OCI-LY3 (cell line): ENCODE measurements at regions not wholly inside any gene's neighbourhood (a gene's known extent, or its start where the extent isn't known, plus 50 kb on each side); places are given as distances from the start of the nearest gene placed in this dataset.

Source experiments
- H2AFZ ChIP-seq: fragments of 200-600, 300-600 bp; shearing (Covaris generic); 2 replicates; pipeline ENCODE4 v1.6.0; 2014; ENCODE audit warnings: antibody characterized with exemption, low read depth, low read length
- H3K27ac ChIP-seq: fragments of 200-600, 300-600 bp; sonication (generic); 2 replicates; pipeline ENCODE4 v1.5.1; 2014; ENCODE audit warnings: mild to moderate bottlenecking, low read length, moderate library complexity, mixed read lengths
- H3K27me3 ChIP-seq: fragments of 200-600, 300-600 bp; sonication (generic); 2 replicates; pipeline ENCODE4 v1.6.1; 2014; ENCODE audit warnings: low read depth, low read length, mixed read lengths
- H3K36me3 ChIP-seq: fragments of 200-600, 300-600 bp; sonication (generic); replicated peaks from 2 replicates; pipeline ENCODE3; 2014; ENCODE audit warnings: low read depth, low read length, mixed read lengths
- H3K4me1 ChIP-seq: fragments of 300-600, 200-600 bp; sonication (generic); 2 replicates; pipeline ENCODE4 v1.6.1; 2014; ENCODE audit warnings: low read length, mixed read lengths
- H3K4me2 ChIP-seq: fragments of 200-600, 300-600 bp; sonication (generic); 2 replicates; pipeline ENCODE4 v1.6.1; 2014; ENCODE audit warnings: low read length, mixed read lengths
- H3K4me3 ChIP-seq: fragments of 300-600, 200-600 bp; sonication (generic); 2 replicates; pipeline ENCODE4 v1.5.1; 2014; ENCODE audit warnings: antibody characterized with exemption, mild to moderate bottlenecking, low read length, moderate library complexity
- H3K79me2 ChIP-seq: fragments of 300-600, 200-600 bp; shearing (Covaris generic); 2 replicates; pipeline ENCODE4 v1.6.1; 2014; ENCODE audit warnings: mild to moderate bottlenecking, low read length, mixed read lengths
- H3K9ac ChIP-seq: fragments of 300-600, 200-600 bp; shearing (Covaris generic); 2 replicates; pipeline ENCODE4 v1.6.0; 2014; ENCODE audit warnings: mild to moderate bottlenecking, low read length, moderate library complexity
- H3K9me3 ChIP-seq: fragments of 200-600, 300-600 bp; shearing (Covaris generic); 2 replicates; pipeline ENCODE4 v1.6.1; 2014; ENCODE audit warnings: low read length, mixed read lengths; ENCODE audit not compliant: insufficient read depth
- H4K20me1 ChIP-seq: fragments of 200-600, 300-600 bp; sonication (generic); 2 replicates; pipeline ENCODE4 v1.6.1; 2016; ENCODE audit warnings: low read length, mixed read lengths; ENCODE audit not compliant: insufficient read depth
- EZH2phosphoT487 ChIP-seq: fragments of 200-600 bp; shearing (Covaris generic); IDR thresholded peaks from 2 replicates; pipeline ENCODE4 v1.6.1; 2018; ENCODE audit warnings: antibody characterized with exemption, mixed run types, low read depth
- TF ChIP-seq, protein P1 (sequence below): fragments of 200-600, 300-600 bp; sonication (generic); IDR thresholded peaks from 2 replicates; pipeline ENCODE4 v1.5.1; 2014; ENCODE audit warnings: antibody characterized with exemption, low read length, low read depth

DNA sequence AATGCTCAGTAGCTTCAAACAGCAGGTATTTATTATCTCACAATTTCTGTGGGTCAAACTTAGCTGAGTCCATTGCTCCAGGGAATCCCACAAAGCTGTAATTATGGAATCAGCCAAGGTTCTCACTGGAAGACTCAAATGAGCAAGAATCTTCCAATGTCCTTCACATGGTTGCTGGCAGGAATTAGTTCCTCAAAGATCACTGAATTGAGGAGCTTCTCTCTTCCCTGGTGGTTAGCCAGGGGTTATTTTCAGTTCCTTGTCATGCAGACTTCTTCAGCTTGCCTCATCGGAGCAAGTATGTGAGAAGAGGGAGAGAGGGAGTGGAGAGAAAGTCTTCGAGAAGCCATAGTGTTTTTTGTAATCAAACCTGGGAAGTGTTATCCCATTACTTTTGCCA is 2331.9 kb downstream of the MAT2B start:
- H2AFZ ChIP-seq, result no peak overlapping the region
- no peaks in the 10 kb centered on the region for H3K36me3 ChIP-seq
- H4K20me1 ChIP-seq, result no peaks in the 10 kb centered on the region
- no peak overlapping the region for H3K4me3 ChIP-seq
- no peaks in the 10 kb centered on the region for H3K4me1 ChIP-seq
- no peaks in the 10 kb centered on the region for H3K27me3 ChIP-seq
- H3K9me3 ChIP-seq, result no peaks in the 10 kb centered on the region
- no peak overlapping the region for H3K9ac ChIP-seq
- H3K4me2 ChIP-seq, result no peak overlapping the region
- no peaks in the 10 kb centered on the region for H3K79me2 ChIP-seq
- H3K27ac ChIP-seq, result no peak overlapping the region
- TF ChIP-seq EZH2phosphoT487, result no peak
- TF ChIP-seq, protein P1, sequence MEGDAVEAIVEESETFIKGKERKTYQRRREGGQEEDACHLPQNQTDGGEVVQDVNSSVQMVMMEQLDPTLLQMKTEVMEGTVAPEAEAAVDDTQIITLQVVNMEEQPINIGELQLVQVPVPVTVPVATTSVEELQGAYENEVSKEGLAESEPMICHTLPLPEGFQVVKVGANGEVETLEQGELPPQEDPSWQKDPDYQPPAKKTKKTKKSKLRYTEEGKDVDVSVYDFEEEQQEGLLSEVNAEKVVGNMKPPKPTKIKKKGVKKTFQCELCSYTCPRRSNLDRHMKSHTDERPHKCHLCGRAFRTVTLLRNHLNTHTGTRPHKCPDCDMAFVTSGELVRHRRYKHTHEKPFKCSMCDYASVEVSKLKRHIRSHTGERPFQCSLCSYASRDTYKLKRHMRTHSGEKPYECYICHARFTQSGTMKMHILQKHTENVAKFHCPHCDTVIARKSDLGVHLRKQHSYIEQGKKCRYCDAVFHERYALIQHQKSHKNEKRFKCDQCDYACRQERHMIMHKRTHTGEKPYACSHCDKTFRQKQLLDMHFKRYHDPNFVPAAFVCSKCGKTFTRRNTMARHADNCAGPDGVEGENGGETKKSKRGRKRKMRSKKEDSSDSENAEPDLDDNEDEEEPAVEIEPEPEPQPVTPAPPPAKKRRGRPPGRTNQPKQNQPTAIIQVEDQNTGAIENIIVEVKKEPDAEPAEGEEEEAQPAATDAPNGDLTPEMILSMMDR, result no peak

DNA sequence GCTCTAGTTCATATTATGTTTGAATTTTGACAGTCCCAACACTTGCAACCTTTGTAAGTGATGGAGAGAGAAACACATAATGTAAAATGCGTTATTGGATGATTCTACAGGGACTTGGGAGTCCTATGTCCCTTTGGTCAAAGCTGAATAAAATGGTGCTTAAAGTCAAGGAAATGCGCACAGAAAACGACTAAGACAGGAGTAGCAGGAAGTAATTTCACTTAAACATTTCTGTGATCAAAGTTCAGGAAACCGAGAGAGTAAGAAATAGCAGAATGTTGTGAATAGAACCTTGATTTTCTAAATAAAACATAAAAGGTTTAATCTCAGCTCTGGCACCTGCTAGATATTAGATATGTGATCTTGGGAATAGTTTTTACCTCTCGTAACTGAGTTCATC is 2339.2 kb downstream of the MAT2B start:
- Histone ChIP-seq H3K36me3 (no peaks in the 10 kb centered on the region), H2AFZ (no peak overlapping the region), H3K27ac (no peak overlapping the region), H3K27me3 (no peaks in the 10 kb centered on the region), H3K4me3 (no peak overlapping the region), H3K4me1 (no peaks in the 10 kb centered on the region), H3K9me3 (no peaks in the 10 kb centered on the region), H4K20me1 (no peaks in the 10 kb centered on the region), H3K4me2 (no peak overlapping the region), H3K79me2 (no peaks in the 10 kb centered on the region), H3K9ac (no peak overlapping the region)
- TF ChIP-seq EZH2phosphoT487, result no peak
- TF ChIP-seq, protein P1, result no peak

DNA sequence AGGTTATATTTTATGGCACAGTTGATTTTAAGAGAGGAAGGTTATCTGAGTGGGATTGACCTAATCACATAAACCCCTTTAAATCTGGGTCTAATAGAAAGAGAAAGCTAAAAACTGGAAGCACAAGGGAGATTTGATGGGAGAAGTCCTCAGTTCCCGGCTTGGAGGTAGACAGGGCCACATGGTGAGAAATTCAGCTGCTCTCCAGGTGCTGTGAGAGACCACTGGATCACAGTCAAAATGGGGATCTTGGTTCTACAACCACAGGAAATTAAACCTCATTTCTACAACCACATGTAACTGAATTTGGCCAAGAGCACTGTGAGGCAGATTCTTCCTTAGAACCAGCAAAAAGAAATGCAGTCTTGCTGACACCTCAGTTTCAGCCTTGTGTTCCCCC is 2352.7 kb downstream of the MAT2B start:
- no peaks in the 10 kb centered on the region for H3K4me1 ChIP-seq
- no peaks in the 10 kb centered on the region for H3K36me3 ChIP-seq
- no peaks in the 10 kb centered on the region for H4K20me1 ChIP-seq
- no peak overlapping the region for H3K4me3 ChIP-seq
- H3K9ac ChIP-seq, result no peak overlapping the region
- no peak overlapping the region for H3K27ac ChIP-seq
- H3K27me3 ChIP-seq, result no peaks in the 10 kb centered on the region
- TF ChIP-seq, protein P1, result no peak
- no peak for TF ChIP-seq EZH2phosphoT487
- no peaks in the 10 kb centered on the region for H3K79me2 ChIP-seq
- H2AFZ ChIP-seq, result no peak overlapping the region
- no peak overlapping the region for H3K4me2 ChIP-seq
- no peaks in the 10 kb centered on the region for H3K9me3 ChIP-seq

DNA sequence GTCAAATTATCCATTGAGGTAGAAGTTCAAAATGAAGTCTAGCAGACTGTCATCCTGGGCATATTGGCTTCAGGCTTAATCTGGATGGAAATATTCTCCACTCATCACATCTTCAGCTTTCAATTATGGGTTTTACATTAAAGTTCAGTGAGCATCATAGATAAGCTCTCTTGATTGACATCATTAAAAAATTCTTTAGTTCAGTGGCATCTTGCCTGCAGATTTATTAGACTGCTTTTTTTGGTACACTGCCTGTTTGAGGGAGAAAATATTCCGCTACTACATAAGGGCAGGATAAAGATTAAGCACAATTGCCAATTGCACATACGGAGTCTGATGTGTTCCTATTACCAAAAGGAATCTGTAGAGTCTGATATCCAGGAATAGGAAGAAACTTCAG is 2353.8 kb downstream of the MAT2B start:
- Histone ChIP-seq H3K4me1 (no peaks in the 10 kb centered on the region), H3K9me3 (no peaks in the 10 kb centered on the region), H3K27ac (no peak overlapping the region), H4K20me1 (no peaks in the 10 kb centered on the region), H2AFZ (no peak overlapping the region), H3K4me3 (no peak overlapping the region), H3K27me3 (no peaks in the 10 kb centered on the region), H3K36me3 (no peaks in the 10 kb centered on the region), H3K9ac (no peak overlapping the region), H3K4me2 (no peak overlapping the region), H3K79me2 (no peaks in the 10 kb centered on the region)
- no peak for TF ChIP-seq EZH2phosphoT487
- TF ChIP-seq, protein P1, result no peak
